Progenitor cell of endocrine pancreas (in vitro differentiated cells): ENCODE measurements at regions not wholly inside any gene's neighbourhood (a gene's known extent, or its start where the extent isn't known, plus 50 kb on each side); places are given as distances from the start of the nearest gene placed in this dataset.
"Not testable (repeated sequence)": the region's sequence is repeated elsewhere in the genome, so short reads cannot be mapped to it uniquely, and the experiment has no call there.

Experiments
- DNase-seq: peaks from one replicate; pipeline ENCODE4 v3.0.0; 2021; ENCODE audit warnings: low spot score; ENCODE audit not compliant: unreplicated experiment
- H3K27ac Mint-ChIP-seq: 2 replicates; pipeline ENCODE4 v1.8.0; 2021; ENCODE audit warnings: mild to moderate bottlenecking, moderate library complexity, mixed read lengths
- H3K27me3 Mint-ChIP-seq: 2 replicates; pipeline ENCODE4 v1.8.0; 2021; ENCODE audit warnings: mixed read lengths
- H3K36me3 Mint-ChIP-seq: 2 replicates; pipeline ENCODE4 v1.8.0; 2022; ENCODE audit warnings: mixed read lengths; ENCODE audit not compliant: insufficient read depth
- H3K4me1 Mint-ChIP-seq: 2 replicates; pipeline ENCODE4 v1.8.0; 2021; ENCODE audit warnings: low read depth, mixed read lengths
- H3K4me3 Mint-ChIP-seq: 2 replicates; pipeline ENCODE4 v1.8.0; 2021; ENCODE audit warnings: low read depth, mild to moderate bottlenecking, moderate library complexity, mixed read lengths
- H3K9me3 Mint-ChIP-seq: 2 replicates; pipeline ENCODE4 v1.8.0; 2021; ENCODE audit warnings: low read depth, mixed read lengths
- TF ChIP-seq, protein P1 (sequence below): fragments of 200-600 bp; sonication (generic); IDR thresholded peaks from one replicate; pipeline ENCODE4 v1.5.0; 2021; ENCODE audit warnings: antibody characterized with exemption, mild to moderate bottlenecking; ENCODE audit not compliant: unreplicated experiment

- DNase-seq, result no peak
These were observed 78.2 kb upstream of the C4orf54 start for GRCh38 chr4:99735822-99736221.

GRCh38 chr4:99734583-99735322 is 77.1 kb upstream of the C4orf54 start:
- no peaks in the 10 kb centered on the region for H3K27me3 Mint-ChIP-seq
- peaks cover 7% of the 10 kb centered on the region for H3K9me3 Mint-ChIP-seq
- H3K27ac Mint-ChIP-seq, result no peak overlapping the region
- TF ChIP-seq, protein P1, sequence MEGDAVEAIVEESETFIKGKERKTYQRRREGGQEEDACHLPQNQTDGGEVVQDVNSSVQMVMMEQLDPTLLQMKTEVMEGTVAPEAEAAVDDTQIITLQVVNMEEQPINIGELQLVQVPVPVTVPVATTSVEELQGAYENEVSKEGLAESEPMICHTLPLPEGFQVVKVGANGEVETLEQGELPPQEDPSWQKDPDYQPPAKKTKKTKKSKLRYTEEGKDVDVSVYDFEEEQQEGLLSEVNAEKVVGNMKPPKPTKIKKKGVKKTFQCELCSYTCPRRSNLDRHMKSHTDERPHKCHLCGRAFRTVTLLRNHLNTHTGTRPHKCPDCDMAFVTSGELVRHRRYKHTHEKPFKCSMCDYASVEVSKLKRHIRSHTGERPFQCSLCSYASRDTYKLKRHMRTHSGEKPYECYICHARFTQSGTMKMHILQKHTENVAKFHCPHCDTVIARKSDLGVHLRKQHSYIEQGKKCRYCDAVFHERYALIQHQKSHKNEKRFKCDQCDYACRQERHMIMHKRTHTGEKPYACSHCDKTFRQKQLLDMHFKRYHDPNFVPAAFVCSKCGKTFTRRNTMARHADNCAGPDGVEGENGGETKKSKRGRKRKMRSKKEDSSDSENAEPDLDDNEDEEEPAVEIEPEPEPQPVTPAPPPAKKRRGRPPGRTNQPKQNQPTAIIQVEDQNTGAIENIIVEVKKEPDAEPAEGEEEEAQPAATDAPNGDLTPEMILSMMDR, result no peak
- H3K4me3 Mint-ChIP-seq, result no peak overlapping the region
- DNase-seq, result no peak
- H3K36me3 Mint-ChIP-seq, result no peaks in the 10 kb centered on the region
- no peaks in the 10 kb centered on the region for H3K4me1 Mint-ChIP-seq

More at GRCh38 chr4:99735822-99736221, 78.2 kb upstream of the C4orf54 start:
- TF ChIP-seq, protein P1, result no peak
- no peak overlapping the region for H3K27ac Mint-ChIP-seq
- H3K9me3 Mint-ChIP-seq, result peaks cover 7% of the 10 kb centered on the region
- peaks cover 5% of the 10 kb centered on the region for H3K27me3 Mint-ChIP-seq
- H3K4me1 Mint-ChIP-seq, result no peaks in the 10 kb centered on the region
- no peak overlapping the region for H3K4me3 Mint-ChIP-seq
- H3K36me3 Mint-ChIP-seq, result no peaks in the 10 kb centered on the region

GRCh38 chr4:99733455-99733854 is 75.8 kb upstream of the C4orf54 start:
- H3K36me3 Mint-ChIP-seq, H3K4me3 Mint-ChIP-seq, H3K27me3 Mint-ChIP-seq, DNase-seq, H3K27ac Mint-ChIP-seq, H3K4me1 Mint-ChIP-seq: not testable (repeated sequence)
- H3K9me3 Mint-ChIP-seq, result peaks cover 12% of the 10 kb centered on the region

- H3K36me3 Mint-ChIP-seq, result no peaks in the 10 kb centered on the region
- no peaks in the 10 kb centered on the region for H3K27me3 Mint-ChIP-seq
- no peak overlapping the region for H3K27ac Mint-ChIP-seq
- DNase-seq, result no peak
- no peaks in the 10 kb centered on the region for H3K4me1 Mint-ChIP-seq
- H3K4me3 Mint-ChIP-seq, result no peak overlapping the region
- TF ChIP-seq, protein P1, result no peak
- peaks cover 17% of the 10 kb centered on the region for H3K9me3 Mint-ChIP-seq
These were observed 71.6 kb upstream of the C4orf54 start for GRCh38 chr4:99729186-99729585.

GRCh38 chr4:99724067-99724466 is 66.4 kb upstream of the C4orf54 start:
- peaks cover 6% of the 10 kb centered on the region for H3K9me3 Mint-ChIP-seq
- H3K27ac Mint-ChIP-seq, result no peak overlapping the region
- H3K4me1 Mint-ChIP-seq, result peaks cover 3% of the 10 kb centered on the region
- H3K36me3 Mint-ChIP-seq, result no peaks in the 10 kb centered on the region
- no peaks in the 10 kb centered on the region for H3K27me3 Mint-ChIP-seq
- DNase-seq, result no peak
- TF ChIP-seq, protein P1, result no peak
- no peak overlapping the region for H3K4me3 Mint-ChIP-seq

GRCh38 chr4:99723612-99724011 is 66.0 kb upstream of the C4orf54 start:
- DNase-seq, result no peak
- H3K4me1 Mint-ChIP-seq, result peaks cover 3% of the 10 kb centered on the region
- no peaks in the 10 kb centered on the region for H3K27me3 Mint-ChIP-seq
- H3K36me3 Mint-ChIP-seq, result no peaks in the 10 kb centered on the region
- no peak overlapping the region for H3K4me3 Mint-ChIP-seq
- peaks cover 5% of the 10 kb centered on the region for H3K9me3 Mint-ChIP-seq
- no peak overlapping the region for H3K27ac Mint-ChIP-seq
- TF ChIP-seq, protein P1, result no peak
